GM12874 (cell line): ENCODE measurements at regions not wholly inside any gene's neighbourhood (a gene's known extent, or its start where the extent isn't known, plus 50 kb on each side); places are given as distances from the start of the nearest gene placed in this dataset.

Experiments
- TF ChIP-seq, protein P1 (sequence below): IDR thresholded peaks from 2 replicates; pipeline ENCODE4 v1.5.1; 2011; ENCODE audit warnings: low read depth, mild to moderate bottlenecking, control low read depth, low read length, moderate library complexity; ENCODE audit not compliant: insufficient read depth

DNA sequence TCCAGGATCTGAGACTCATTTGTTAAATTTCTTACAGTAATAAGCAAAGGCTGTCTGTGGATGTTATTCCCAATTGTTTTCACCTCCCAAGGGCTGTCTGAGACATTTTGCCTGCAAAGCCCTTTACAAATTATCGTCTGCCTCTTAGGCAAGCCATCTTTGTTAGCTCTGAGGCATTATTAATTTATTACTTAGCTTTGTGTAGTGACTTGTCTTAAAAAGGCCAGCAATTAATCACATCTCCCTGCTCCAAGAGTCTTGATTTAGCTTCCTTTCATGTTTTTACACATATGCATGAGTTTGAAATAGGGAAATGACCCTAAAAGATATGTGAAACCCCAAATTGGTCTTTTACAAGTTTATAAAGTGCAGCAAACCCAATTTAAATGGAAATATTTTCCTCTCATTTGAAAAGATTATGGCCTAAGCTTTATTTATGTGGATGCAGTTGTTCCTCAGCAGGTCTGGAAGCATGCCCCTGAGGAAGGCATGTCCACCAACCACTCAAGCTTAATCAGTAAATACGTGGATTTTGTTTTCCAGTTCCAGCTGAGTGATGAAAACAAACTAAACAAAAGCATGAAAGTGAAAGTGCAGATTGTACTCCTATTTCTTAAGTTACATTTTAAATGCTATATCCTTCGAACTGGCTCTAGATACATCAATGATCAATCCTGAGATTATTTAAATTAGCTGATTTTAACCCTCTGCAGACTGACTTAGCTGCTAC, 173.6 kb upstream of the LNX1 start:
- TF ChIP-seq, protein P1, sequence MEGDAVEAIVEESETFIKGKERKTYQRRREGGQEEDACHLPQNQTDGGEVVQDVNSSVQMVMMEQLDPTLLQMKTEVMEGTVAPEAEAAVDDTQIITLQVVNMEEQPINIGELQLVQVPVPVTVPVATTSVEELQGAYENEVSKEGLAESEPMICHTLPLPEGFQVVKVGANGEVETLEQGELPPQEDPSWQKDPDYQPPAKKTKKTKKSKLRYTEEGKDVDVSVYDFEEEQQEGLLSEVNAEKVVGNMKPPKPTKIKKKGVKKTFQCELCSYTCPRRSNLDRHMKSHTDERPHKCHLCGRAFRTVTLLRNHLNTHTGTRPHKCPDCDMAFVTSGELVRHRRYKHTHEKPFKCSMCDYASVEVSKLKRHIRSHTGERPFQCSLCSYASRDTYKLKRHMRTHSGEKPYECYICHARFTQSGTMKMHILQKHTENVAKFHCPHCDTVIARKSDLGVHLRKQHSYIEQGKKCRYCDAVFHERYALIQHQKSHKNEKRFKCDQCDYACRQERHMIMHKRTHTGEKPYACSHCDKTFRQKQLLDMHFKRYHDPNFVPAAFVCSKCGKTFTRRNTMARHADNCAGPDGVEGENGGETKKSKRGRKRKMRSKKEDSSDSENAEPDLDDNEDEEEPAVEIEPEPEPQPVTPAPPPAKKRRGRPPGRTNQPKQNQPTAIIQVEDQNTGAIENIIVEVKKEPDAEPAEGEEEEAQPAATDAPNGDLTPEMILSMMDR = no peak

DNA sequence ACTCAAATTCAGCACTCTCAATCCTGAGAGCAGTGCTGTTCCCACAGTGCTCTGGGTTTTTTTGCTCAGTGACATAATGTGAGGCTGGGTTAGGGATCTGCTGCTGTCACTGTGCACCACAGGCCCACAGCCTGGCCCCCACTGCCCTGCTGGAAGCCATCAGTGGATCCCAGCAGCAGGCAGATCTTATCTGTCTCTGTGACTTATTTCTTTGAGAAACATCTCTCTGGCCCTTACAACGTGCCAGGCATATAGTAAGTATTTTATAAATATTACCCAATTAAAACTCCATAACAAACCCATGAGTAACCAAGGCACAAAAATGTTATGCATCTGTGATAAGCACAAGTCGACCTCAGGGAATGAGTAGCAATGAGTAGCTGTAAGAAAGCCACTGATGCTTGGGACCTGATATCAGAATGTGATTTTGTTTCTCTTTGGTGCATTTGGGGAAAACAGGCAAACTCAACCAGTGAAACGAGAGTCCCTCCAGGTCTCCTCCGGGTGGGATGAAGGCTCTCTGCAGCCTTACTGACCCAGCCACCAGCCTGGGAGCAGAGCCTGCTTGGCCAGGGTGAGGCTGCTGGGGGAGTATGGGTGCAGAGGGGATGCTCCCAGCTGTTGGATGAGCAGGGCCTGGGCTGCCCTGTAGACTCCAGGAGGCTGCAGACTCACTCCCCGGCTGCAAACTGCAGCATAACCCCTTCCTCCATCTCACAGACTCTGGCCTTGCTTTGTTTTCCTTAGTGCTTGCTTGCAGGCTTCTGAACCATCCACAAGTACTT, 172.7 kb upstream of the LNX1 start:
- TF ChIP-seq, protein P1 = no peak

DNA sequence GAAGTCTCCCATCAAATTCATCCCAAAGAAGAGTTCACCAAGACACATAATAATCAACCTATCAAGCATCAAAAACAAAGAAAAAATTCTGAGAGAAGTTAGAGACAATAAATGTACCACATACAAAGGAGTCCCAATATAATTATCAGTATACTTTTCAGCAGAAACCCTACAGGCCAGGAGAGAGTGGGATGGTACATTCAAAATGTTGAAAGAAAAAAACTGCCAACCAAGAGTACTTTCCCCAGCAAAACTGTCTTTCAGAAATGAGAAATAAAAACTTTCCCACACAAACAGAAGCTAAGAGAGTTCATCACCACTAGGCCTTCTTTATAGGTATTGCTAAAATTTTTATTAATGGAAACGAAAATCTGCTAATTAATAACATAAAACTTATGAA, 164.4 kb upstream of the LNX1 start:
- TF ChIP-seq, protein P1 = no peak

DNA sequence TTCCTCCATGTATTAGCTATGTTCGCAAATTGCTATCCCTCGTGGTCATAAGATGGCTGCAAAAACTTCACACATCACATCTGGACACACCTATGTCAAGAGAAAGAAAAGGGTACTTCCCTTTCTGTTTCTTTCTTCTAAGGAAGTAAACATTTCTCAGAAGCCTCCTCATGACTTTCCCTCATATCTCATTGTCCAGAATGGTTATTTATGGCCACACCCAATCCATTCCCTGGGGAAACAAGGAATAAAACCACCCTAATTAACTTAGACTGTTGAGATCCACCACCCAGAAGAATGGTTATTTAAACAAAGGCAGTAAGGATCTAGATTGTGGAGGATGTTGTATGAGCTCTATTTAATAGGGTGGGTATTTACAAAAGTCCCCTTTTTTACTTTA, 160.8 kb upstream of the LNX1 start:
- TF ChIP-seq, protein P1 = no peak

DNA sequence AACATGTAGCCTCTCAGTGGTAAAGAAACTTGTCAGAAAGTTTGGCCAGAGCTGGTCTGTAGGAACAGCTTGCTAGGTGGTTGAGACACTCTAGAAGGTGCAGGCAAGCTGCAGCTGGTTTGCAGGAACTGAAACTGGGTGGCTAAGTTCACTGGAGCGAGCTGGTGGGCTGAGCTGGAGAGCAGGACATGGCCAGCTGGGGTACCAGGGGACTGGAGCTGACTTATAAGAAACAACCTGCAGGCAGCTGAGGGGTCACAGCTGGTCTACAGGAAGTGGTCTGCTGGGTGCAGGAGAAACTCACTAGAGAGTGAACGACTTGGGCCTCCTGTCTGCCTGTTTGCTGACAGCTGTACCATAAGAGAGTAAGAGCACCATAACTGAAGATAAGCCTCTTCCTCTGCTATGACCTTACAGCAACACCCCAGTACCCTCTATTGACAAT, 157.1 kb upstream of the LNX1 start:
- TF ChIP-seq, protein P1 = no peak

DNA sequence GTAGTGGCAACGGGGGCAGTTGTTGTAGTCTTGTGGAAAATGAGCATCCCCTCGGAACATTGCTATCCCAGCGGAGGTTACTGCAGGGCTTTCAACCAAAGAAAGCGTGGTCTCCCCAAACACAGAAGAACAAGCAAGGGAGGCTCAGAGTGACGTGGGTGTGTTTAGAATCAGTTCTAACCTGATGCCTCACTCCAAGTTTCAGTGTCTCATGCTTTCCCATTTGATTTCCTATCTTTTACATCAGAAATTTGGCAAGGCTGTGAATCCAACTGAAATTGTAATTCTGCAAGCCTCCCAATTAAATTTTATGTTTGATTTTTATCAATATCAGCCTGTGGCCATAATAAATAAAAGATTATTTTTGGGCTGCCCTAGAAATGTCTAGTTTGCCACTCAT, 156.1 kb upstream of the LNX1 start:
- TF ChIP-seq, protein P1 = no peak

DNA sequence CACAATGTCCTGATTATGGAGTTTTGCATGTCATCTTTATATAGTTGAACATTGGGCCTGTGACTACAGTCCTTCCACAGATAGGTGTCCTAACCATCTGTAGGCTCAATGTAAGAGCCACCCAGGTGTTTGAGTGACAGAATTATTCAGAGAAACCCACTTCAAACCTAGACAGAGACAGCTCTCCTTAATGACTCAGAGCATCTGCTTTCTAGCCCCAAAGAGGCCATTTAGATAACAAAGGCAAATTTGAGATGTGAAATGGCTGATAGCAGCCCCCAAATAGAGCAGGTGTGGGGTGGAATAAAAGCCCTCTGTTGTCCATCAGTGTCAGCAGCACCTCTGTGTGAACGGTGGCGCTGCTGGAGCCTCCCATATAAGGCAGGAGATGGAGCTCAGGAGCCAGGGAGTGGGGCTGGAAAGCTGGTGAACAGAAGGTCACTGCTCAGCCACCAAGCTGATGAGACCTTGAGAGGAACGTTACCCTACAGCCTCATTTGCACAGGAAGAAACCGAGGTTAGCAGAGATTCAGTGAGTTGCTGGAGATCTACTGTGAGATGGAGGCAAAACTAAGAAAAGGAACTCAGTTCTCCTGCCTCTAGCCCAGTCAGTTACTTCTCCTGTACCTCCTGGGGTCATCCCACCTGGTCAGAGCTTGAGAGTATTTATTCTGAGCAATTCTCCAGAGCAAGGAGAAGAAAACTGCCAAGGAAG, 153.3 kb upstream of the LNX1 start:
- TF ChIP-seq, protein P1 = no peak
